GM23248 (cell line): ENCODE measurements at regions not wholly inside any gene's neighbourhood (a gene's known extent, or its start where the extent isn't known, plus 50 kb on each side); places are given as distances from the start of the nearest gene placed in this dataset.

Experiments used
- EZH2 ChIP-seq: fragments of 200-600 bp; sonication (generic); IDR thresholded peaks from 2 replicates; pipeline ENCODE4 v1.6.1; 2018; ENCODE audit warnings: antibody characterized with exemption, mild to moderate bottlenecking; ENCODE audit not compliant: insufficient read depth, poor library complexity, severe bottlenecking
- EZH2phosphoT487 ChIP-seq: fragments of 200-600 bp; sonication (generic); IDR thresholded peaks from 2 replicates; pipeline ENCODE4 v1.6.1; 2018; ENCODE audit warnings: antibody characterized with exemption, moderate library complexity, mild to moderate bottlenecking, low read depth; ENCODE audit not compliant: insufficient read depth

- TF ChIP-seq EZH2 (no peak), EZH2phosphoT487 (no peak)
These were observed 58.9 kb upstream of the CD28 start for GRCh38 chr2:203647579-203647978.
